Coronary artery (tissue), 2 donors: ENCODE measurements at regions not wholly inside any gene's neighbourhood (a gene's known extent, or its start where the extent isn't known, plus 50 kb on each side); places are given as distances from the start of the nearest gene placed in this dataset.
"Not testable (repeated sequence)": the region's sequence is repeated elsewhere in the genome, so short reads cannot be mapped to it uniquely, and the experiment has no call there.

Experiments
- DNase-seq: peaks from one replicate; pipeline ENCODE4 v3.0.0-alpha.2; 2017; ENCODE audit warnings: low spot score
- H3K27ac ChIP-seq, 2 donors: fragments of 200-600 bp; sonication (generic); one replicate each; pipeline ENCODE4 v1.5.1; 2016 to 2019
- H3K4me3 ChIP-seq: fragments of 200-600 bp; sonication (generic); 2 replicates; pipeline ENCODE4 v1.5.1; 2016; ENCODE audit warnings: mild to moderate bottlenecking, moderate library complexity
- TF ChIP-seq, protein P1 (sequence below): fragments of 200-600 bp; sonication (generic); IDR thresholded peaks from one replicate; pipeline ENCODE4 v1.5.1; 2019; ENCODE audit warnings: antibody characterized with exemption

DNA sequence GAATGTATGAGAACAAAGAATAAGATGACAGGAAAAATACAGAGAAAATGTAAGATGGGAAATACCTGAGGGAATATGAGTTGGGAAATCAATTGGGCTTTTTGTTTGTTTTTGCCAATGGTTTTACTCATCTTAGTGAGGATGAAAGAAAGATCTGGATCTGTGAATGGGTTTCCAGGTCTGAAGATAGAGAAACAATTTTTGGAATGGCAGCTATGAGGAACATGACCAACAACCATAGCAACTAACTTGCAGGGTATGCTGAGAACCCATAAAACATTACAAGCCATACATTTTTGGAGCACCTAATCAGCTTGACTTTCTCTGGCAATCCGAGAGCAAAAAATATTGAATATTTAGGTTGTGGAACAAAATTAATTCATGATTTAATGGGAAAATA is 290.0 kb downstream of the KCTD12 start:
- Histone ChIP-seq H3K27ac (no peak overlapping the region), H3K4me3 (no peak overlapping the region)
- TF ChIP-seq, protein P1, sequence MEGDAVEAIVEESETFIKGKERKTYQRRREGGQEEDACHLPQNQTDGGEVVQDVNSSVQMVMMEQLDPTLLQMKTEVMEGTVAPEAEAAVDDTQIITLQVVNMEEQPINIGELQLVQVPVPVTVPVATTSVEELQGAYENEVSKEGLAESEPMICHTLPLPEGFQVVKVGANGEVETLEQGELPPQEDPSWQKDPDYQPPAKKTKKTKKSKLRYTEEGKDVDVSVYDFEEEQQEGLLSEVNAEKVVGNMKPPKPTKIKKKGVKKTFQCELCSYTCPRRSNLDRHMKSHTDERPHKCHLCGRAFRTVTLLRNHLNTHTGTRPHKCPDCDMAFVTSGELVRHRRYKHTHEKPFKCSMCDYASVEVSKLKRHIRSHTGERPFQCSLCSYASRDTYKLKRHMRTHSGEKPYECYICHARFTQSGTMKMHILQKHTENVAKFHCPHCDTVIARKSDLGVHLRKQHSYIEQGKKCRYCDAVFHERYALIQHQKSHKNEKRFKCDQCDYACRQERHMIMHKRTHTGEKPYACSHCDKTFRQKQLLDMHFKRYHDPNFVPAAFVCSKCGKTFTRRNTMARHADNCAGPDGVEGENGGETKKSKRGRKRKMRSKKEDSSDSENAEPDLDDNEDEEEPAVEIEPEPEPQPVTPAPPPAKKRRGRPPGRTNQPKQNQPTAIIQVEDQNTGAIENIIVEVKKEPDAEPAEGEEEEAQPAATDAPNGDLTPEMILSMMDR, result no peak

DNA sequence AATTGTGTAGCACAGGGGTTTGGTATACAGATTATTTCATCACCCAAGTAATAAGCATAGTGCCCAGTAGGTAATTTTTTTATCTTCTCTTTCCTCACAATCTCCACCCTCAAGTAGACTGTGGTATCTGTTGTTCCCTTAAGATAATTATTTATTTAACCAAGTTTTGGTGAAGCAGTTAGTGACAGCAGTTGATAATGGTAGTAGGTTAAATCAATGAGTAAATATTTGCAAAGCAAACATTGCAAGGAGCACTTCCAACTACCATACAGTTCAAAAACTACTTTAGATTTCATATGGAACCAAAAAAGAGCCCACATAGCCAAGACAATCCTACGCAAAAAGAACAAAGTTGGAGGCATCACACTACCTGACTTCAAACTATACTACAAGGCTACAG is 291.8 kb downstream of the KCTD12 start:
- Histone ChIP-seq H3K27ac (no peak overlapping the region), H3K4me3 (no peak overlapping the region)
- DNase-seq, result no peak
- TF ChIP-seq, protein P1, result no peak

More for the DNA sequence above, 290.0 kb downstream of the KCTD12 start:
- DNase-seq, result no peak

DNA sequence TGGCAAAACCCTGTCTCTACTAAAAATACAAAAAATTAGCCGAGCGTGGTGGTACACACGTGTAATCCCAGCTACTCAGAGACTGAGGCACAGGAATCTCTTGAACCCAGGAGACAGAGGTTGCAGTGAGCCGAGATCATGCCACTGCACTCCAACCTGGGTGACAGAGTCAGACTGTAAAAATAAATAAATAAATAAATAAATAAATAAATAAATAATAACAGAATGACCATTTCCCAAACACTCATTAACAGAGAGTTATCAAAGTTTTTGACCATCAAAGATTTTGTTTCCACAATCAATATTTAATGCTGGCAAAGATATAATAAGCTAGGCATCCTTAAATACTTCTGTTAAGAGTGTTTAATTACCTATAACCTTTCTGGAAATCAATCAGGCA is 299.4 kb downstream of the KCTD12 start:
- no peak overlapping the region for H3K27ac ChIP-seq
- DNase-seq, result no peak
- TF ChIP-seq, protein P1, result no peak
- H3K4me3 ChIP-seq, result no peak overlapping the region

DNA sequence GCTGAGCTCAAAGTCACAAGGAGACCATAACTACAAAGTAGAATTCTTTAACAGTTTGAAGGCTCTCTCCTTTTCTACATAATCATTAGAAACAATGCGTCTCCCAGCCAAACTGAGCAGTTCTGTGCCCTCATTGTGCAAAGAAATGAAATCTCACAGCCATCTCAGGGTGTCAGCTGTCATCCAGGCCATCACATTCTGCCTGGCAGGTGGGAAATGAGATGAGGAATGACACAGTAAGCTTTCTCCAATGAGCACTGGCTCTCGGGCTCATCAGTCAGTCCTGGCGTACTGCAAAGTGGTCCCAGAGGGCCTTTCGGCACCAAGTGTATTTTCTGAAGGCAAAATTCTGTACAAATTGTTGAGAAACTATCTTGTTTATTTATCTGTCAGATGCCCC is 306.5 kb downstream of the KCTD12 start:
- no peak overlapping the region for H3K27ac ChIP-seq
- DNase-seq, result no peak
- H3K4me3 ChIP-seq, result no peak overlapping the region
- TF ChIP-seq, protein P1, result no peak

DNA sequence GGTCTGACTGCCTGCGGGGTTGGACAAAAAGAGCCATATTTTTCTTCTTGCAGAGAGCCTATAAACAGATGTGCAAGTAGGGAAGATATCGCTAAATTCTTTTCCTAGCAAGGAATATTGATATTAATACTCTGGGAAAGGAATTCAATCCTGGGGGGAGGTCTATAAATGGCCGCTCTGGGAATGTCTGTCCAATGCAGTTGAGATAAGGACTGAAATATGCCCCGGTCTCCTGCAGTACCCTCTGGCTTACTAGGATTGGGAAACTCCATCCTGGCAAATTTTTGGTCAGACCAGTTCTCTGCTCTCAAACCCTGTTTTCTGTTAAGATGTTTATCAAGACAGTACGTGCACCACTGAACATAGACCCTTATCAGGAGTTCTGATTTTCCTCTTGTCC is 310.6 kb downstream of the KCTD12 start:
- H3K27ac ChIP-seq, H3K4me3 ChIP-seq, DNase-seq: not testable (repeated sequence)

DNA sequence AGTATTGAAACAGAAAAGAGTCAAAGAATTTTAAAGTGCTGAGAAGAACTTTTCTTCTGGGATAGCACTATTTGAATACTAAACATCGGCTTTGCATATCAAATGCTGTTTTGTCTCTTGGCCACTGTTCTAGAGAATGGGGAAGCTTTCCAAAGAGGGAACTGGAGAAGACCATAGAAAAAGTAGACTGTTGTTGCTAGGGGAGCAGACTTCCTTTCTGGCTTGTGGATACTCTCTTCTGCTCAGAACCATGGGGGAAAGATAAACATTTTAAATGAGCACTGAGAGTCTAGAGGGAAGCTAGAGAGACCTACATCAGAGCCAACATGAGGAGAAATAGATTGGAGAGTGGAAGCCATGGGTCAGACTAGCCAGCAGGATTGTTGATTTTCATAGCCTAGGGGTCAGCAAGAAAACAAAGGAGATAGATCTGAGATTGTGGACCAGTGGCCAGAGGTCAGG is 315.7 kb downstream of the KCTD12 start:
- no peak for DNase-seq
- Histone ChIP-seq H3K27ac (no peak overlapping the region), H3K4me3 (no peak overlapping the region)
- TF ChIP-seq, protein P1, result no peak

DNA sequence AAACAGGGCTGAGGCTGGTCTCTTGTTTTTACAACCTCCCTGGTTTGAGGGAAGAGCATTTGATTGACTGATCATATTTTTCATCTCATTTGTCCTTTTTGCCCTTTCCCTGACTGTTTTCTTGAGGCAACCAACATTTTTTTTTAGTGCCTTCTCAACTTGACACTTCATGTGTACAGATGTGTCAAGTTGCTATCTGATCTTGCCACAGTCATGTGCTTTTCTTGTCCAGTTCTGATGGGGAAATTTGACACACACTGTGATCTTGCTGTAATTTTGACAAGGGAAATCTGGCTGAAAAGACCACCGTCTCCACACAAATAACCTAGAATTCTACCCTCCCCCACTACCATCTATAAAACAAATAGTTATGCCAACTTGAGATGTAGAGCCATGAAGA is 329.6 kb downstream of the KCTD12 start:
- Histone ChIP-seq H3K27ac (no peak overlapping the region), H3K4me3 (no peak overlapping the region)
- DNase-seq, result no peak
- TF ChIP-seq, protein P1, result no peak

DNA sequence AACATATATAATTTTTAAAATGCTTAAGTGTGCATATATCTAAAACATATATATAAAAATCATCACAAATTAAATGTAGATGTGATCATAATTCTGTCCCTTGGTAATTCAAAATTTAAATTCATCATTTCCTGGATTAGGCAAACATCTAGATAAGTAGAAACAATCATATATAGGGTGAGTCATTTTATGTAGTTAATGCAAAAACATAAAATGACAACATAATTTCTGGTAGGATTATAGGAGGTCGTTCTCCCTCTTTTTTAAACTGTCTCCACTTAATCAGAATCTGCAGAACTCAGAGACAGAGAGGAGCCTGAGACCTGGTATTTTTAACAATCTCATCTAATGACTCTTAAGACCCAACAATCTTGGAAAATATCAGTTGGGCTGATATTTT is 333.4 kb downstream of the KCTD12 start:
- TF ChIP-seq, protein P1, result no peak
- no peak for DNase-seq
- no peak overlapping the region for H3K4me3 ChIP-seq
- no peak overlapping the region for H3K27ac ChIP-seq
